PFSK-1 (cell line): ENCODE measurements at regions not wholly inside any gene's neighbourhood (a gene's known extent, or its start where the extent isn't known, plus 50 kb on each side); places are given as distances from the start of the nearest gene placed in this dataset.

Experiments used
- FOXP2 ChIP-seq: optimal IDR thresholded peaks from 2 replicates; pipeline ENCODE3; 2011; ENCODE audit warnings: borderline replicate concordance, control low read depth, inconsistent platforms; ENCODE audit not compliant: insufficient read depth; ENCODE audit errors: extremely low read length, extremely low read depth
- POLR2AphosphoS5 ChIP-seq: IDR thresholded peaks from 2 replicates; pipeline ENCODE4 v1.6.1; 2012; ENCODE audit warnings: low read depth, mild to moderate bottlenecking, control low read depth, low read length, moderate library complexity
- REST ChIP-seq, 2 experiments: IDR thresholded peaks; 2 replicates each; pipeline versions ENCODE4 v1.6.1 to v1.8.0; 2011 to 2012; ENCODE audit warnings: low read depth in 2 of 2, low read length in 2 of 2, control low read depth in 1 of 2, inconsistent platforms in 1 of 2, mild to moderate bottlenecking in 1 of 2, moderate library complexity in 1 of 2; ENCODE audit not compliant: insufficient read depth in 1 of 2
- SIN3A ChIP-seq: IDR thresholded peaks from 2 replicates; pipeline ENCODE4 v1.6.1; 2012; ENCODE audit warnings: mild to moderate bottlenecking, low read length, moderate library complexity, borderline replicate concordance; ENCODE audit not compliant: insufficient read depth
- TAF1 ChIP-seq: IDR thresholded peaks from 2 replicates; pipeline ENCODE4 v1.6.1; 2012; ENCODE audit warnings: low read length, control low read depth, borderline replicate concordance; ENCODE audit not compliant: insufficient read depth

- no peak for TF ChIP-seq SIN3A
- TF ChIP-seq TAF1 = no peak
- TF ChIP-seq FOXP2 = no peak
These were observed 89.0 kb downstream of the SPRY1 start for GRCh38 chr4:123485601-123486000.

GRCh38 chr4:123488916-123489315, 92.3 kb downstream of the SPRY1 start:
- no peak for TF ChIP-seq REST (IDR thresholded peaks at IDR 0.05; ENCODE audit: insufficient read depth in 1 of 2, low read depth in 2 of 2, low read length in 2 of 2)
- TF ChIP-seq TAF1 = no peak
- no peak for TF ChIP-seq SIN3A
- TF ChIP-seq POLR2AphosphoS5 = no peak
- no peak for TF ChIP-seq FOXP2

GRCh38 chr4:123495530-123495929, 98.9 kb downstream of the SPRY1 start:
- TF ChIP-seq REST (IDR thresholded peaks at IDR 0.05; ENCODE audit: insufficient read depth in 1 of 2, low read depth in 2 of 2, low read length in 2 of 2) (no peak), FOXP2 (no peak)

GRCh38 chr4:123496421-123496820, 99.8 kb downstream of the SPRY1 start:
- TF ChIP-seq REST (IDR thresholded peaks at IDR 0.05; ENCODE audit: insufficient read depth in 1 of 2, low read depth in 2 of 2, low read length in 2 of 2) (no peak), TAF1 (no peak), SIN3A (no peak), FOXP2 (no peak), POLR2AphosphoS5 (no peak)

GRCh38 chr4:123497340-123497739, 100.7 kb downstream of the SPRY1 start:
- TF ChIP-seq TAF1 = no peak
- no peak for TF ChIP-seq REST (IDR thresholded peaks at IDR 0.05; ENCODE audit: insufficient read depth in 1 of 2, low read depth in 2 of 2, low read length in 2 of 2)
- no peak for TF ChIP-seq SIN3A
